DMS 273 (cell line): ENCODE measurements at regions not wholly inside any gene's neighbourhood (a gene's known extent, or its start where the extent isn't known, plus 50 kb on each side); places are given as distances from the start of the nearest gene placed in this dataset.
A peak's percentile ranks its signal among the peaks of the same experiment; 100 is the strongest.

Experiments
- DNase-seq: peaks from one replicate; lab custom pipeline; 2025; ENCODE audit not compliant: unreplicated experiment; lab: John Stamatoyannopoulos, UW

DNA sequence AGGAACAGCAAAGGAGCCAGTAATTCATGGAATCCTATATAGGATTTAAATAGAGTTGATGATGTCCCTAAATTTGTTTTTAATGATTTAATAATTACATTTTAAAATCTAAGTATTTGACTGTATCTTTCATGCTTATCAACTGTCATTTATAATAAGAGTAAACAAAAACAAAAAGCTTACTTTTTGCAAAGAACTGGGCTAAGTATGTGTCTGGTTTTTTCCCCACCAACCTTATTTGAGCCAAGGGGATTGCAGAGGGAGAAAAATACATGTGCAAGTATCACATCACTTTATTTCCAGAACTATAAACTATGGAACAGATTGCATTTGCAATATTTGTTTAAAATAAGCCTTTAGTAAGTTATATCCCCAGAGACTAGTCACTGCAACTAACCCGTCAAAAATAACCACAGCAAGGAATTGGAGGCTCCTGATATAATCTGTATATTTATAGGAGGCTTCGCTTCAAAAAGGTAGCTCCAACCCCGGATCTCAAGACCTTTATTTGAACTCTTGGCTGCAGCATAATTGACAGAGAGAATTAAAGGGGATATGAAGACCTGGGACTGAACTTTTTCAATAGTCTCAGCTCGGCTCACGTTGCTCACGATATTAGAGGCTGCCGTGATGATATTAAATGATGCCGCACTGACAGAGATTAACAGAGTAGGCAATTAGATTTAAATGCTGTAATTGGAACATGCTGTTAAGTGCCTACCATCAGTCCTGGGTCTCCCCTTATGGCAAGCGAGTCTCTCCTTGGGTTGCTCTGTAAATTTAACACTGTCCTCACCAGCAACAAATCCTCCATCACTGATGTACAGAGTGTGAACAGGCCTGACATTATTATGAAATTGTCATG is 329.1 kb upstream of the NFIA start:
- peak; percentile 31 for DNase-seq

DNA sequence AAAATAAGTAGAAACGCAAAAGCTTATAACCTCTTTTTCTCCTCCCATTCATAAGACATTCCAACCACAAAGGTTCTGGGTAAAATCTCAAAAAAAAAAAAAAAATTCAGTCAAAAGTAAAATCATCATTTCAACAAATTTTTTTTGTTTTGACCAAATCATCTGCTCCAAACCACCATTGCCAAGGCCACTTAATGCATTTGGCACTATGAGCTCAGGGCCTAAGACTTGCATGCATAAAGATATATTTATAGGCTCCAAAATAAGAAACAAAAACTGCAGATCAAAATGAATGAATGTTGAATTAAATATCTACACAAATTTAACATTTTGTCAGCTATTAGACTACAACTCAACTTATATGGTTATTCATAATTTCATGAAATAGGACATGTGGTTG is 331.1 kb upstream of the NFIA start:
- no peak for DNase-seq

DNA sequence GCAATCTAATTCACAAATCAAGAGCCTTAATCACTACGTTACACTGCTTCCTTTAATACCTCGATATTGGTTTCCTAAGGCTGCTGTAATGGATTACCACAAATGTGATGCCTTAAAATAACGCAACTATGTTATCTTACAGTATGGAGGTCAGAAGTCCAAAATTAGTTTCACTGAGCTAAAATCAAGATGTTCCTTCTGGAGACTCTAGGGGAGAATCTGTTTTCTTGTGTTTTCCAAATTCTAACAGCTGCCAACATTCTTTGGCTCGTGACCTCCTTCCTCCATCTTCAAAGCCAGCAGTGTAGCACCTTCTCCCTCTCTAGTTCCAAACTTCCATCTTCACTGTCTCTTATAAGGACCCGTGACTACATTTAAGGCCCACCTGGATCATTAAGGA is 335.0 kb upstream of the NFIA start:
- no peak for DNase-seq

DNA sequence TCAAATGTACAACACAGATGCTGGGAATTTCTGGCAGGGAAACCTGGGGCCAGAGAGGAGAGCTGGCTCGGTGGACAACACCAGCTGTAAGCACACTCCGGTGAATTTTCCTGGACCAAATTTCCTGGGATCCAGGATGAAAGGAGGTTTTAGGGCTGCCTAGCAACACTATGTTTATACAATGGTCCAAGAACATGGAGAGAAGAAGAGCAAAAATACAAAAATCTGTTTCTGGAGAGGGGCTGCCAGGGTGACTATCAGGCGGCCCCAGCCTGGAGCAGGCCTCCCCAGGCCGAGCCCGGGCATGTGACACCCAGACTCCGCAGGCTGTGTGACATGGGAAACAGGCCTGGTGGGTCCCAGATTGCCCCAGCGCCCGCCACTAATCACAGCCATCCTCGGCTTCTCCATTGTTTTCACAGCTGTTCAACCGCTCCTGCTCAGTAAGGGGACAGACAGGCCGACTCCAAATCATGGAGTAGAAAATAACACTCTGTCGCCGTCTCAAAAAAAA is 336.0 kb upstream of the NFIA start:
- peak; percentile 45 for DNase-seq

DNA sequence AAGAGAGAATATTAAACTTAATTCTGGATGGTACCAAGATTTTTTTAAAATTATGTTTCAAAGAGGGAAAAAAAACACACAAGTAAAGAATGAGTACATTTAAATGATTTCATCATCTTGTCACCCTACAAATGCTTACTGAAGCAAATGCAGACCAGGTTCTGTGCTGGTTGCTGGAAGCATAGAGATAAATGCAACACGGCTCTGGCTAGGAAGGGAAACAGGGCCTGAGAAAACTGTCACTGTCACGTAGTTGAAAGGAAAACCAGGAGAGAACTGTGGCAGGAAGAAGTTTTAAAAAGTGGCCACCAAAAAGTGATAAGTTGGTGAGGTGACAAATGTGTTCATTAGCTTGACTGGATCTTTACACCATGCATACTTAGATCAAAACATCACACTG is 336.9 kb upstream of the NFIA start:
- no peak for DNase-seq

DNA sequence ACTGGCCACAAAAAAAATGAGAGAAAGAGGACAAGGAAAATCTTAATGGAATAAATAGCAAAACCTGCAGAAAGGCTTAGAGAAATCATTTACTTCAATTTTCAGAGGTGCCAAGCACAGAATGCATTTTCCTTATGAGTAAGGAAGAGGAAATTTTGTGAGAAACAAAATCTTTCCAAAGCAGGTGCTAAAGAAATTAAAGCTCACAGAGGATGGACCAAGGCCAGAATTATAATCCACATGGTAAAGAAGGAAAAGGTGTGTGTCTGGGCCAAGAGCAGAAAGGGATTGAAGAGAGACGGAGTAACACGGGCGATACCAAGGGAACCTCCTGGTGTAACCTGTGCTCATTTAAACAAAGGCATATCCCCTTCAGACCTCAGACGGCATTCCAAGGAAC is 340.0 kb upstream of the NFIA start:
- no peak for DNase-seq

DNA sequence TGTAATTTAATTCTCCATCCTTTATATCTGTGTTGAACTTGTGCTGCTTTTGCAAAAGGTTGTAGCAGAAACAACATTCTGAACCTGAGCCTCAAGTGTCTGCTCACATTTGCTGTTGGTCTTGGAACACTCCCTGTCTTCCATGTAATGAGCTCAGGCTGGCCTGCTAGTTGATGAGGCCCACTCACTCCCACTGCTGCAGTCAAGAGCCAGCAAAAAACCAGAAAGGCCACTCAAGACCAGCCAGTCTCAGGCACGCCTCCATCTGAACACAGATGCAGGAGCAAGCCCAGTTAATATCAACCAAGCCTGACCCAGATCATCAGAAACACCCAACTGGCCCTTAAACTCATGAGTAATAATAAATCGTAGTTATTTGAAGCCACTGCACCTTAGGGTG is 342.2 kb upstream of the NFIA start:
- DNase-seq = no peak

DNA sequence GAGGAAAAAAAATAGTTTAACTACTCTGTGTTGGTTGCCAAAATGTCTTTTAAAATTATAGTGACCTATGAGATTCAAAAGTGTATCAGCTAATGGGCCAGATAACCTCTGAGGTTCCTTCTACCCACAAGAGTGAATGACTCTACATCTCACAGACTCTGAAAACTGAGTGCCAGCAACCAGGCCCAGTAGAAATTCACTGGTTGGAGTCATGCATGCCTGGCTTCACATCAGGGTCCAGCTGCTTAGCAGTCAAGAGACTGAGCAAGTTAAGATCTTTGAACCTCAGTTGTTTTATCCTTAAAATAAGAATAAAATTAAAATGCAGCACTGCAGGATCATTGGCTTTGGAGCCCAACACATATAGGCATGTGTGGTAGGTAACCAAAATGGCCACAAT is 342.6 kb upstream of the NFIA start:
- DNase-seq = no peak

DNA sequence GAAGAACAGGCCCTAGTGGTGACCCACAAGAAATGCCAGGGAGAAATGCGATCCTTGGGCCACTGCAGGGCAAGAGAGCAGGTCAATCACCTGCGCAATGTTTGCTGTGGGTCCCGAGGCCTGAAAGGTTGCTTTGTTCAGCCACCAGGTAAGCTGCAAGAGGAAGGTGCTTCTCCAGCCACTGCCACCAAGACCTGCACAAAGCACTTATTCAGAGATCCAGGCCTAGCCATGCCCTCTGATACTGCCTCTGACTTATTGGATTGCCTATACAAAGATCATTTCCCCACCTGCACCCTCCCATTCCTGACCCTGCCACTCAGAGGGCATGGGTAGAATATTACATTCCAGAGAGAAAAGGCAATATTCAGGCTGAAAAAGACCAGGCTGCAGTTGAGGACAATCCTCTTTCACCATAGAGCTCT is 349.4 kb upstream of the NFIA start:
- no peak for DNase-seq

DNA sequence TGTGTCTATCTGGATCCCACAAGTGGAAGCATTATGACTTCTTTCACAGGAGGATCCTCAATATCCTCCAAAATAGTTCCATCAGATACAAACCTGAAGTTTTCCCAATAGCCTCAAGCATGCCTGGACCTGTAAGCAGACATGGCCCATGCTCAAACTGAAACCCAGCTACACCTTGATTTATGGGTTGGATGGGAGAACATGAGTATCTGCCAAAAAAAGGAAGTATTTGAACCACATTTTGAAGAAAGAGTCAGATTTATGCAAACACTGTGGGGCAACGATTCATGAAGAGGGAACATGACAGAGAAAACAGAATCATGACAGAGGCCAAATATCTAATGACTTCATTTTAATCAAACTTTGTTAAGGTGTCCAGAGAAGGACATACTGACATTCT is 351.0 kb upstream of the NFIA start:
- no peak for DNase-seq

DNA sequence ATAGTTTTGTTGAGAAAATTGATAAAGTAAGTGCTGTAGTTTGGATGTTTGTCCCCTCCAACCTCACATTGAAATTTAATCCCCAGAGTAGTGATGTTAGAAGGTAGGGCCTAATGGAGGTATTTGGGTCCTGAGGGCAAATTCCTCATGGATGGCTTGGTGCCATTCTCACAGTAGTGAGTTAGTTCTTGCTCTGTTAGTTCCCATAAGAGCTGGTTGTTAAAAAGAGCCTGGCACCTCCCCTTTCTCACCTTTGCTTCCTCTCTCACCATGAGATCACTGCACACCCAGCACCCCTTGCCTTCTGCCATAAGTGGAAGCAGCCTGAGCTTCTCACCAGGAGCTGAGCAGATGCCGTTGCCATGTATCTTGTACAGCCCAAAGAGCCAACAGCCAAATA is 354.8 kb upstream of the NFIA start:
- DNase-seq = no peak

DNA sequence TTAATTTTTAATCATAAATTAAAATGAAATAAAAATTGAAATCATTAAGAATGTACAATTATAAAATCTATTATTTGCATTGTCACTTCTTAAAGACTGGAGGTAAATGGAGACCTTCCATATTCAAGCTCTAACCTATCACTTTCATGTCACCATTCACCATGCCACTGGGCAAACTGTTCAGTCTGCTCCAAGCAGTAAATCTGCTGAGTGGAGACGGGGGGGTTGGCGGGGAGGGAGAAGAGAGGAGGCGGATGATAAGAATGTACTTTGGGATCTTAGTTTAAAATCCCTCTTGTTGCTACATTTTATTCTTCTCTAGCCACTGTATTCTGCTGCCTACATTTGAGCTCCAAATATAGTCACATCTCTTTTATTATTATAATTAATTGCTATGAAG is 365.9 kb upstream of the NFIA start:
- no peak for DNase-seq

DNA sequence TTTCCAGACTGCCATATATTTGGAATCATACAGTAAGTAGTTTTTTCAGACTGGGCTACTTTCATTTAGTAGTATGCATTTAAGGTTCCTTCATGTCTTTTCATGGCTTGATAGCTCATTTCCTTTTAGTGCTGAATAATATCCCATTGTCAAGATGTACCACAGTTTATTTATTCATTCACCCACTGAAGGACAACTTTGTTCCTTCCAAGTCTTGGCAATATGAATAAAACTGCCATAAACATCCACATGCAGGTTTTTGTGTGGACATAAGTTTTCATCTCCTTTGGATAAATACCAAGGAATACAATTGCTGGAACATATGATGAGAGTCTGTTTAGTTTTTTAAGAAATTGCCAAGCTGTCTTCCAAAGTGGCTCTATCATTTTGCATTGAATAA is 366.4 kb upstream of the NFIA start:
- no peak for DNase-seq

DNA sequence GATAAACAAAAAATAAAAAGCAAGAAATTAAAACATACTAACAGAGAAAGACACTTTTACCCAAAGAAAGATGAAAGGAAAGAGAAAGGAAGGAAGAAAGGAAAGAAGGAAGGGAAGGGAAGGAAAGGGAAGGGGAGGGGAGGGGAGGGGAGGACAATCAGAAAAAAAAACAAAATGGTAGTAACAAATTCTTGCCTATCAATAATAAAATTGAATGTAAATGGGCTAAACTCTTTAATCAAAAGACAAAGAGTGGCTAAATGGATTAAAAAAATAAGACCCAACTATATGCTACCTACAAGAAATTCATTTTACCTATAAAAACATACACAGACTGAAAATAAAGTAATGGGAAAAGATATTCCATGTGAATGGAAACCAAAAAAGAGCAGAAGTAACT is 372.9 kb upstream of the NFIA start:
- DNase-seq = no peak

DNA sequence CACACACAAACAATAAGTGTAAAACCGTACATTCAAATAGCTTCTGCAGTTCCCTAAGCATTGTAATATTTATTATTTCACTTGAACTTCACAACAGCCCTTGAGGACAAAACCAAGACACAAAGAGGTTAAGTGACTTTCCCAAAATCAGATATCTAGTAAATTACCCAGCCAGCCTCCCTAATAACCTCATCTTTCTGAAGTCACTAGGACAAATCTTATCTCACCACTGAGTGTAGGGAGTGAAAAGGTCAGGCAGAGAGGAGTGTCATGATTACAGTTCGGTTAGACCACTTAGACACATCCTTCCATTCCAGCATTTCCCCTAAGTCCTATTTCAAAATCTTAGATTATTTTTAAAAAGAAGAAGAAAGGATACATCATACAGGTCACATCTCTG is 377.3 kb upstream of the NFIA start:
- no peak for DNase-seq

DNA sequence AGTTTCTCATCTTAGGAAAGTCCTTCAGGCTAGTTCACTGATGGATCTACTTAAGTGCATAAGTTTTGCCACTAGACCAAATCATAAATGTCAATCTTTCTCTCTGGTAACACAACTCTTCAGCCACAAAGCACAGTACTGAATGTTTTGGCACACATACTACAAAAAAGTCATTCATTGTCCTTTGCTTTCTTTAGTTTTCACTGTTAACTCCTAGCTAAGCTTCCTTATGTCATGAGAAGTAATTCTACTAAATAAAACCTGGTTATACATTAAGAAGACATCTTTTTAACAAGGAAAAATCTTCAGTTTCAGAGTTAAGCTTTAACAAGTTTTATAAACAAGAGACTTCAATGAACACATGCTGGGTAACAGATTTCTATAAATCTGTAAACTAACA is 379.2 kb upstream of the NFIA start:
- no peak for DNase-seq

DNA sequence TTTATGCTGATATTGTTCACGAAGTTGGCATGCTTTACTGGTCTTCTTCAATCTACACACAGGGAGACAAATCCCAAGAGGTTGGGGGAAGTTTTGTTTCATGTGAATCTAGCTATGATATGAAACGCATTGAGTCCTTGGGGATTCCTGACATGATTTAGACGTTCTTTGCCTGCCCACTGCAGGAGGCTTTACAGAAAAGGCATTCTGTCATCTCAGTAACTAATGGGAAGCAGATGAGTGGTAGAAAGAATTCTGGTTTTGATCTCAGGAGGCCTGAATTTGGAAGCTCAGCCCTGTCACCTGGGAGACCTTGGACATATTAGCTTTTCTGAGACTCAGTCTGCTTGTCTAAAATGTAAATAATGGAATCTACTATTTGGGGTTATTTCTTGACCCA is 383.0 kb upstream of the NFIA start:
- no peak for DNase-seq

DNA sequence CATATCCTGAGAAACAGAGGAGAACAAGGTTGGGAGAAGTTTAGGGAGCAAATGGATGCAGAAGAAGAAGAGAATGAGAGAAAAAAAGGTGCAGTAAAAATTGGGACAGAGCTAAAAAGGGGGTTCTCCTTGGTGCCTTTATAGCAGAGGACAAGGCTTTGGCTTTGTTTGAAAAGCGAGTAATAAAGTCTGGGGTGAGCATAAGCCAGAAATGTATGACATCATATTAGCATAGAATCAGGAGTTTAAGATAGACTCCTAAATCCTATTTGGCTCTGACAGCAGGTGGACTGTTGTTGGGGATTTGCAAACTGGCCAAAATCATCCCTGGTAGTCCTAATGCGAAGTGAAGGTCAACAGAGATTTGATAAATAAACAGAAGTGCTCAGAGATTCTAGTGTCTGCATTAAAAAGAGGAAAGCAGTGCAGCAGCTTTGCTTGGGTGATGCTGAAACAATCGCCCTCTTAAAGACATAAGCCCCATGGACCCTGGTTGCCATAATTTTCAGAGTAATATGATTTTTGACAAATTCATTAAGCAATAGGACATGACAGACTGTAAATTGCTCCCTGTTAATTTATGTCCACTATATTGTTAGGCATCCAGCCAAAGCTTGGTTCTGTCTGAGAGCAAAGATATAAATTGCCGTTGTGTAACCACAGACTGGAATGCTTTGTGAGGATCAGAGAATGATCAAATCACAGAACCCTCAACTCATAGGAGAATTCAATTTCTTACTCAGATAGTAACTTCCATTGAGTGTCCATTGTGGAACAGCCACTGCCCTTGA is 385.0 kb upstream of the NFIA start:
- no peak for DNase-seq

DNA sequence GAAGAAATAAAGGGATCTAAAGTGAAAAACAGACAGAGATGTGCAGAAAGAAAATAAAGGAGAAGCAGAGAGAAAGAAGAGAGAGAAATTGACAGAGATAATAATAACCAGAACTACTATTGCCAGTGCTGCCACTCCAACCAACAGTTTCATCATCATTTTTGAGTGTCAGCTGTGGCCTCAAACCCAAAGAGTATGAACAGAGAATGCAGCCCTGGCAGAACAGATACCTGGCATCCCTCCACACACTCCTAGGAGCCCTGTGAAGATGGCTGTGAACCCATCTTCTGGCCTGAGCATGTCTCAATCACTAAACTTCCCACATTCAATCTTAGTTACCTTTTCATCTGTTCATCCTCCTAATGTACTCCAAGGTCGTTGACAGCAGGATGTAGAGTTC is 385.8 kb upstream of the NFIA start:
- no peak for DNase-seq

DNA sequence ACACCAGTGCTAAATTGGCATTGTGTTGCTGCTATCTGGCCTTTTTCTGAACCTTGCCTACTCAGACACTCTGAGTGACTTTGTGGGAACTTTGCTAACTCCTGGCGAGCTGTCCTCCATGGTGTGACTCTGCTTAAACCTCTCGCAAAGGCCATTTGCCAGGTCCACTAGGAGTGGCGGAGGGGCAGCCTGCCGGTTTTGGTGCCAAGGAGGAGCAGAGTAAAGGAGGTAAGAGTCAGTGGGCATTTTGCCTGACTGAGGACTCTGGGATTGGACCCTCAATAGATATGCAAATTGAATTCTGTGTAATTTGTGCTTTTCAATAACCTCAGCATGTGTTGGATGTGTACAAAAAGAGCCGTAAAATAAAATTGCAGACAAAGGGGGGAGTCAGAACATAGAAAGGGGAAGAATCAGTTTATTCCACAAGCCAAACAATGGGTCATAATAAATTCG is 386.6 kb upstream of the NFIA start:
- no peak for DNase-seq

DNA sequence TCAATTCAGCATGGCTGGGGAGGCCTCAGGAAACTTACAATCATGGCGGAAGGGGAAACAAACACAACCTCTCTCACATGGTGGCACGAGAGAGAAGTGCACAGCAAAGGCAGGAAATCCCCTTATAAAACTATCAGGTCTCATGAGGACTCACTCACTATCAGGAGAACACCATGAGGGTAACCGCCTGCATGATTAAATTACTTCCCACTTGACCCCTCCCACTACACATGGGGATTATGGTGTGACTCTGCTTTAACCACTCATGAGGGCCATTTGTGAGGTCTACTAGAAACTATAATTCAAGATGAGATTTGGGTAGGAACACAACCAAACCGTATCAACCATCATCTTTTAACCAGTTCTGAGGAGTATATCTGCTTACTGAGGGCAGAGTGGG is 387.4 kb upstream of the NFIA start:
- no peak for DNase-seq

DNA sequence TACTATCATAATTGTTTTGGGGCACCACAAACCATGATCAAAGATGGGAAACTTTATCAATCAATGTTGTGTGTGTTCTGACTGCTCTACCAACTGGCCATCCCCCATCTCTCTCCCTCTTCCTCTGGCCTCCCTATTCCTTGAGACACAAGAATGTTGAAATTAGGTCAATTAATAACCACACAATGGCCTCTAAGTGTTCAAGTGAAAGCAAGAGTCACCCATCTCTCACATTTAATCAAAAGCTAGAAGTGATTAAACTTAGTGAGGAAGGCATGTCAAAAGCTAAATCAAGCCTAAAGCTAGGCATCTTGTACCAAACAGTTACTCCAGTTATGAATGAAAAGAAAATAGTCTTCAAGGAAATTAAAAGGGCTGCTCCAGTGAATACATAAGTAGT is 390.3 kb upstream of the NFIA start:
- no peak for DNase-seq
